RPMI7951 (cell line): ENCODE measurements at regions not wholly inside any gene's neighbourhood (a gene's known extent, or its start where the extent isn't known, plus 50 kb on each side); places are given as distances from the start of the nearest gene placed in this dataset.

Experiments
- DNase-seq: peaks from one replicate; pipeline ENCODE4 v3.0.0-alpha.2; 2012; ENCODE audit warnings: low read depth

DNA sequence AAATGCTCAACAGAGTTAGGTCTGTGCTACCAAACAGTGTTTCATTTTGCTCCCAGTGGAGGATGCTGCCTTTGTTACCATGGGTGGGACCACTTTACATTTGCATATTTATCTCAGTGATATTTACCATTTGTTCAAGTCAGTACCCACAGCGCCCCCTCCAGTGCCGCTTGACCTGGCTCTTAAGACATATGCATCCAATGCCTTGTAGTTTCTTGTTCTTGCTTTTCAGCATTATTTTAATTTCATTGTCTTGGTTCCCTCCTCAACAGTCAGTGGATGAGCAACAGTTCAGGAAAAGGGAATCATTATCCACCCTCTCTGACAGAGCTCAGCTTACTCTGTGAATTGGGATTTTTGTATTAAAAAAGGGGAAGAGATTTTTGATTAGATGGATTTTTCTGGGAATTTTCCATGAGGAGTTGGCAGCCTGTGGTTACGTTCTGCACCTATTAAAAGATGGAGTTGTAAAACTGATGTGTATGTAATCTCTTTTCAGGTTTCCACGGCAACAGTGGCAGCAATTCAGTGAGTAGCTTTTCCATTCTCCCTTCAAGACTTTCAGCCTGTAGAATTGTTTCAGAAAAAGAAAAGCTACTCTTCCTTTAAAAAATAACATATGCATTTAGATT lies 240.5 kb upstream of the DAAM1 start:
- peak; percentile 22 for DNase-seq

DNA sequence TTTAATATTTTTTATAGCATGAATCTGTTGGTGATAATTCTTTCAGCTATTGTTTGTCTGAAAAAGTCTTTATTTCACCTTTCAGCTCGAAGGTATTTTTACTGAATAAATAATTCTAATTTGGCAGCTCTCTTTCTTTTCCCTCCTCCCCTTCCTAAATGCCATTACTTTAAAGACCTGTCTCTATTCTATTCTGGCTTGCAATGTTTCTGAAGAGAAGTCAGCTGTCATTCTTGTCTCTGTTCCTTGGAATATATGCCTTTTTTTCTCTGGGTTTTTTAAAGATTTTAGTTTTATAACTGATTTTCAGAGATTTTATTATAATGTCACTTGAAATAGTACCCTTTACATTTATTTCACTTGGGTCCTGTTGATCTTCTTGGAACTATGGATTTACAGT lies 237.9 kb upstream of the DAAM1 start:
- DNase-seq, result no peak

DNA sequence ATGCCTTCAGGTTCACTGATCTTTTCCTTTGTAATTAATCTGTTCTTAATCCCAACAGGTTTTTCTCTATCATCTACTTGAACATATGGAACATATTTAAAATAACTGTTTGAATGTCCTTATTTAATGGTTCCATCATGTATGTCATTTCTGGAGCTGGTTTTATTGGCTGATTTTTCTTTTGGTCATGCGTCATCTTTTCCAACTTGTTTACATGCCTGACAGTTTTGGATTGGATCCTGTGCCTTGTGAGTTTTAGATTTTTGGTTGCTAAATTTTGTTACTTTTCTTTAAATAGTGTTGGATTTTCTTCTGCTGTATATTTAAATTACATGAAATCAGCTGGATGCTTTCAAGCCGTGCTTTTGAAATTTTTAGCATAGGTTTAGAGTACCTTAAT lies 237.3 kb upstream of the DAAM1 start:
- no peak for DNase-seq

DNA sequence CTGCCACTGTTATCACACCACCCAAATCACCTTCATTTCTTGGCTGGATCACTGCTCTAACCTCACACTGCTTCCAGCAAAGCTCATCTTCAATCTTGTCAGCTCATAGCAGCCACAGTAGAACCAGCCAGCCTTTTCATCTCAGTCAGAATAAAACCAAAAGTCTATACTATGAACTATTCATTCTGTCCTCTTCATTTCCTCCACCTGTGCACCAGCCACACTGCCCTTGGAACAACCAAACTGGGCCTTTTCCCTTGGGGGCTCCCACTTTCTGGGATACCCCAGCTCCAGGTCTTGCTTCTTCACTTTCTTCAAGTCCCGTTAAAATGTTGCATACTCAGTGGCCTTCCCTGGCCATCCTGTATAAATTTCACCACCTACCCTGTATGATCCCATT lies 234.4 kb upstream of the DAAM1 start:
- DNase-seq, result no peak

DNA sequence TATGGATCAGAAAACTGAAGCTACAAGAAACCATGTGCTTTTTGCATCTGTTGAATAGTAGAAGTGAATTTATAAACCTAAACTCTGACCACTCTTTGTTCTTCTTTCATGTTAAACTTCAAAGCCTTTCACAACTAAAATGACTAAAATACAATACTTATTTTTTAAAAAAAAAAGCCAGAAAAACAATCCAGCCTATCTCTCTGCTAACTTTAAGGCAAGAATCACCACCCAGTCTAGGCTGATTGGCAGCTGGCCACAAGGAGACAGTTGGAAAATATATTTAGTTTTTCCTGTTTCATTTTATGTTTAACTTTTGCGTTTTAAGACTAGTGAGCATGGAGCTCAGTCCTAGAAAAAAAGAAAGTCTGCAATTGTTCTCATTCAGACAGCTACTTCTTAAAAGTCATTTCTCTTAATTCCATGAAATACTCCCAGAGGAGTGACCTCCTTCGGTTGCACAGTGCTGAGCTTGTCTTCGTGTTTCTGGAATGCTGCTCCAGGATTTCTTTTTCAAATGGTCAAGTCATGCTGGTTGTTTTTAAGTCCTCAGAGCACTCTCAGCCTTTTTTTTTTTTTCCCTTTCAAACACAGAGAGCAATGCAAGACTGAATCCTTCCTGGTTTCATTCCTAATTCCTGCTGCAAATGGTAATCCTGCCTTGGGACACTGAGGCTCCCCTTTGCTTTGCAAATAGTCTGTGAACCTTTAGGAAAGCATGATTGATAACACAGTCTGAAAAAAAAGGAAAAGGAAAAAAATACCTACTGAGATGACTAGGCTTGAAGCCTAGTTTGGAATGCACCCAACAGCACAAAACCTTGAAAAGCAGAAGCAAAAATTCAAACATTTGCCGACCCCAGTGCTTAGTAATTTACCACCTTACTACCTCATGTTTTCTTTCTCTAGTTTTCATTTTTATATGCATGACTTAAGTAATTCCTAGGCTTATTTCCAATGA lies 233.3 kb upstream of the DAAM1 start:
- peak; percentile 58 for DNase-seq

DNA sequence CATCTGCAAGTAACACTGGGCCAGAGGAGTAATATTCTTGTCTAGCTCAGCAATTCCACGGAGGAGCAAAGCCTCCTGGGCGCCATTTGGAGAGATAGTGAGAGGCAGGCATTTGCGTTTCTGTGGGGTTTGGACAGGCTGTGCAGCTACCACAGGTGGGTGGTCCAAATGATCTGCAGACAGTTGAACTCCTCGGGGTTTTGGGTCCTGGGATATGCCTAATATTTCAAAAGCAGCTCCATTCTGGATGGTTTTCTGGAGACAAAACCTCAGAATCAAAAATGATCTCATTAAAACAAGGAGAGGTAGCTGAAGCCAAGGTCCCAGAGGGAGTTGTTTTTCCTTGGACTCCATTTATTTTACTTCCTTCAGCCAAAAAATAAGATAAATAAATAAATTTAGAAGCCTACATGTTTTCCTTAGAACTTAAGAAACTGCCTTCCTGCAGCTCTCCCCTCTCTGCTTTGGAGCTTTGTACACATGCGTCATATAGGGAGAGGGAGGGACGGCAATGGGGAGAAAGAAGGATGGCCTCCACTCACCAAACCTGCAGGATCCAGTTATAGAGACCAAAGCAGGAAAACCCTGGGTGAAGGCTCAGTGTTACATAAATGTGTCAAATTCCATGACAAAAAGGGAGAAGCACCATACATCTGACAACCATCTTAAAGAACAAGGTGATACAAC lies 227.3 kb upstream of the DAAM1 start:
- DNase-seq, result no peak

DNA sequence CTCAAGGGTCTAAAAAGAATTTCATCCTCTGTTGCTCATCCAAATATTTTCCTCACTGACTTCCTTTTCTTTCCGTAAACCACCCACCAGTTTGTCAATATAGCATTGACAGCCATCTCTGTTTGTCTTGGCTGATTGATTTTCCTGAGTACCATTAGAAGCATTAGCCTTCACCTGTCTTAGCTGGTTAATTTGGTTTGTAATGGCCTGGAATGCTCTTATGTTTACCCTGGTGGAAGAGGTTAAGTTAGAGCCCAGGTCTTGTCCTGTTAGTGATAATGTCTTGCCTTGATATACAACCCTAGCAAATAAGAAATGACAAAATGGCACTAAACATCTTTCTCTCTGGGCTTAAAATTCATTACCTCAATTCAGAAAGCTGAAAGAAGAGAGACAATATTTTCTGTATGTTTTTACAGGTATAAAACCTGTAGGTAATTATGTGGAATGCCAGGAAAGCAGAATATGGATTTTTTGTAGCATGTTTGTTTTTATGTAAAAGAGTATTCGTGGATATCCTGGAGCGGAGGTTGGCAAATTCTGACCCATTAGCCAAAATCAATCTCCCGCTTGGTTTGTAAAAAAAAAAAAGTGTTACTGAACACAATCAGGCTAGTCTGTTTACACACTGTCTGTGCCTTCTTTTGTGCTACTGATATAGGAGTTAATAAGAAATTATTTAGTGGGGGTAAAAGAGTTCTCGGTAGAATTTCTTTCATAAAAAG lies 224.4 kb upstream of the DAAM1 start:
- no peak for DNase-seq

DNA sequence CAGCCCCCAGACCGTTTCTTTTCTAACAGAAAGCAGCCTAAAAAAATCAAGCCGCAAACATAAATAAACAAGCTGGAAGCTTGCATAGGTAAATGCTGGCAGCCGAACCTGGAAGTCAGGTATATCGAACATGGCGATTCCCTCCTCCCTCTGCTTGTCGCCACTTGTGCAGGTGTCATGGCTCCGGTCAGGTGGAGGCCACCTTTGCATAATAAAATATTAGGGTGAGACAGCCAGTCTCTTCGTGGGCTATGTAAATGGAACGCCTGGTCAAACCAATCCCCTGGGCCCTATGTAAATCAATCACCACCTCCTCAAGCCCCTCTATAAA lies 223.9 kb upstream of the DAAM1 start:
- no peak for DNase-seq

DNA sequence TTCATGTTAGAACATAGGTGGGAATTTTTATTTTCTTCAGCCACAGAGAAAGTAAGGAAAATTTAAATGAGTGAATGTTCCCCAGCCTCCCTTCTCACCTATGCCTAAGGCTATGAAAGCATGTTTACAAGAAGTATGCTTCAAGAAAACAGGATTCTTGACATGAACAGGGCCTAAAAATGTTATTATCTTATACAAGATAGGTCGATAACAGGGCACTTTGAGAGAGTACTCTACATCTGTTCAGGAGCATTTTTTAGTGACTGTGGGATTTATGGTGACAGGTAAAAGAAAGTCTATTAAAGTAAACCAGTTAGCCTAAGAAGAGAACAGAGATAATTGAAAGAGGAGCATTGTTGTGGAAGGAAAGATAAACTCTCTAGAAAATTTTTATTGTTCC lies 222.9 kb upstream of the DAAM1 start:
- no peak for DNase-seq

DNA sequence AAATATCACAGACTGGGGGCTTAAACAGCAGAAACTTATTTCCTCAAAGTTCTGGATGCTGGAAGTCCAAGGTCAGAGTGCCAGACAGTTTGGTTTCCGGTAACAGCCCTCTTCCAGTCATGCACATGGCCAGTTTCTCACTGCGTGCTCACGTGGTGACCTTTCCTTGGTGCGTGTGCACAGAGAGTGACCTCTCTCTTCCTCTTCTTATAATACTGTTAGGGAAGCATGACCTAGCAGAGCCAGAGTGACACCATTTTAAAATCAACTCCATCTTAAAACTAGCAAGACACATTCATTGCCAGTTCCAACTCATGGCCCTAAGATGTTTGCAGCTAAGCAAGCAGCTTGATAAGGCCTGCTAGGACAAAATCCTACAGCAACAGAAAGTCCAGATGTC lies 221.5 kb upstream of the DAAM1 start:
- no peak for DNase-seq

DNA sequence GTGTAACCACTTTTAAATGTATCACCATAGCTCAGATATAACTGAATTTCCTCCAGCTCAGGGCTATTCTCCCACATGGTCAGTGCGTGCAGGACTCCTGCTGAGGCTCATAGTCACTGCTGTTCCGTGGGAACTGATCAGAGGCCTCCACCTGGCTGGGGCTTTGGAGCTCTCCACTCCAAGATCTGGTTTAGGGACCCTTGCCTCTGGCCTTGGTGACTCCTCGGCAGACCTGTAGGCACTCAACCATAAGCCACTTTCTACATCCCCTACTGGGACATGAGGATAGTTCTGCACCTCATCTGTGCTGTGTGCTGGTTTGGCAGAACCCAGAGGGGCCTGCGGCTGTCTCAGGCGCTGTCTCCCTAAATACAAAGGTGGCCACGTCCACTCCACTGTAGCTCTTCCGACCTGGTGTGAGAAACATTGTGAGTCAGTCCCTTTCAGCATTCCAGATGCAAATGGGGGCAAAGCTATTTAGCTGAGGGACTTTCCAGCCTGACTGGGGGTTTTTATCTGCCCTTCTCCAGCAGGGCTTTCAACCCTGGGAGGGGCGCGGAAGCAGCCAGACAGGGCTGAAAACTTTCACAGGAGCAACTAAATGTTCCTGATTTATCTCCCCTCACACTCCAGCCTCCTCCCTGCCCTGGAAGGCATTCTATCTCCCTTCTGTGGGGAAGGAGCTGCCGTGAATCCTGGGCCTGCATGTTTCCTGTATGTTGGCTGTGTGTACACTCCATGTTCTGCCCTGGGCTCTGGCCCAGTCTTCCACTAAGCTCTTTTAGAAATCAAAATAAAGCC lies 218.3 kb upstream of the DAAM1 start:
- peak; percentile 86 for DNase-seq

DNA sequence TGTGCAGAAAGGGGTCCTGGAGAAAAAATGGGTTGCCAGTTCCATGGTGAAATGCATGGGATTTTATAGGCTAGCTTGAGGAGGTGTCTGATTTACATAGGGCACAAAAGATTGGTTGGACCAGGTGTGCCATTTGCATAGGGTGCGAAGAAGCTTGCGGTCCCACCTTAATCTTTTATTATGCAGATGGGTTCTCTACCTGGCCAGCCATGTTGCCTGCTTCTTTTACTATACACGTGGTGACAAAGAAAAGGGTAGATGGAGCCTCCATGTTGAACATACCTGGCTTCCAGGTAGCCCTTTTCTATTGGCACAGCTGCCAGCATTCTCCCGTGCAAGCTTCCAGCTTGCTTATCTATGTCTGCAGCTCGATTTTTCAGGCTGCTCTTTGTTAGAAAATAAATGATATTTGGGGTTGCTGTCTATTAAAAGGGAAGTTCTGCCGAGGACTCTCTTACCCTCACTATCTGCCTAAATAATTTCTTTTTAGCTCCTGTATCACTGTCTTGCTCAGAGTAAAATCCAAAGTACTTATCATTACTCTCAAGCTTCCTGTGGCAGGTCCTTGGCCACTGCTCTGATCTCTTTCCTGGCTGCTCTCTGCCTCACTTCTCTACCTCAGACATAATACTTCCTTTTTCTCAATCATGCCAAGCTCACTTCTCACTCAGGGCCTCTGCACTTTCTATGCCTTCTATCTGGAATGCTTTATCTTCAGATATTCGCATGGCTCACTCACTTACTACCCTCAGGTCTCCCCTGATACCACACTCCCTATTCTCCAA lies 216.0 kb upstream of the DAAM1 start:
- DNase-seq, result no peak

DNA sequence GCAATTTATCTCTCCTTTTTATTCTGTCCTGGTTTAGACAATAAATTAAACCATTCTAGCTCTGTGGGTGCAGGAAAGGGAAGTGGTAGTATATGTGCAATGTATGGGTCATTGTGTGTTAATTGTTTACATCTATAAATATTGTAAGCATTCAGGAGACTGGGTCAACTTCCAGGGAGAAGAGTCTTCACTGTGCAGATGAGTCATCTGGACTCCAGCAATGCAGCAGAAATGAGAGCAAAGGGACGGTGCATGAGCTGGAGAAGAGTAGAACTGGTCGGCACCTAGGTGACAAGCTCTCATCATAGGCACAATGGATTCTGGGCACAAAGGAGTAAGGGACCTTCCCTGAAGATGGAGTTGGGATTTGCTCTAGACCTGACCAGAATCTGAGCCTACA lies 211.1 kb upstream of the DAAM1 start:
- DNase-seq, result peak; percentile 43

DNA sequence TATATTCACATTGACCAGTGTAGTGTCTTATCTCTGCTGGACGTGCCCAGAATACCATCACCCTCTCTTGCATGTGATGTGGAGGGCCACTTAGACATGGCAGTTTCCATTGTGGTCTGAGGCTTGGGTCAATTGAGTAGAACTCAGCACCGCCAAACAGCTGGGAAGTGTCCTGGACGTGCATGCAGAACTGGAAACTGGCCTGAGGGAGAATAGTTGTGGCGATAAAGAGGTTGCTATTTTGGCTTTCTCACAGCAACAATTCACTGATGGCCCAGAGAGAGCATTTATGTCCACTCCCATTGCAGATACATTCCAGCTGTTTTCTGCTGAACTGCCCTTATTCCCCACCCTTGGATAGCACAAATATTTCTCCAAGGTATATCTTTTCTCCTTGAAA lies 210.1 kb upstream of the DAAM1 start:
- DNase-seq, result peak; percentile 97

DNA sequence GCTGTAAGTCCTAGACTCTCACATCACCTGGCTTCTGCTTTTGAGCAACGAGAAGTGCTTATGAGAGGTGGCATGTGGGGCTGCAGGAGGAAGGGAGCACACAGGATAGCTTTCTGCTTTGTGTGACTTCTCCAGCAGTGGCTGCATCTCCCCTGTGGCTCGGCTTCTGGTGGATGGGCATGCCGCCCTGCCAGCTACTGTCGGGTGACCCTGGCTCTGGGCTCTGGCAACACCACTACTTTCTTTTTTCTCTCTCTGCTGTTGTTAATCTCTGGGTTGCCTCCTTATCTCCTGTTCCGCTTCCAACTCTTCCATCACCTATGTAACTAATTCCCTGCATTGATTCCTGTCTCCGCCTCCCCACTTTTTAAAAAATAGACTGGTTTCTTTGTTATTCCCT lies 209.1 kb upstream of the DAAM1 start:
- DNase-seq, result no peak

DNA sequence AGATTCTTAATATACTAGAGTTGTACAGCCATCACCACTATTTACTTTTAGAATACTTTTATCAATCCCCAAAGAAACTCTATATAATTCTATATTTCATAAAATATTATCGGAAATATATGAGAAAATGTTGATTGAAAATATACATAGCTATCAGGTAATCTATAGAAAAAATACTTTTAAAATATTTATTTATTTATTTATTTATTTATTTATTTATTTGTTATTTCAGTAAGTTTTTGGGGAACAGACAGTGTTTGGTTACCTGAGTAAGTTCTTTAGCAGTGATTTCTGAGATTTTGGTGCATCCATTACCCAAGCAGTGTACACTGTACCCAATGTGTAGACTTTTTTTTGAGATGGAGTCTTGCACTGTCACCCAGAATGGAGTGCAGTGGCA lies 206.6 kb upstream of the DAAM1 start:
- DNase-seq, result no peak

DNA sequence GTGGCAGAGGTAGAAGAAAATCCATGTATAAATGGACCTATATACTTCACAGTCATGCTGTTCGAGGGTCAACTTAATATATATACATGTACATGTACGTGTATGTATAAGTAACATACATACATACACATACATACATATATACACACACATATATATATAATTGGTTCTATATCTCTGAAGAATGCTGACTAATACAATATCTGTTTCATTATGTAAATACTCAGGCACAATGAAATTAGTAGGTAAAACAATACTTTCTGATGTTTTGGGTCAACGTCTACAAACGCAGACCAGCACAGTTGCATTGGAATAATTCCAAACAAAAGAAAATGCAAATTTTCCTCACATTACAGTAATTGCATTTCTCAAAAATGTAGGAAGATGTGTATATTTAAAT lies 202.7 kb upstream of the DAAM1 start:
- no peak for DNase-seq

DNA sequence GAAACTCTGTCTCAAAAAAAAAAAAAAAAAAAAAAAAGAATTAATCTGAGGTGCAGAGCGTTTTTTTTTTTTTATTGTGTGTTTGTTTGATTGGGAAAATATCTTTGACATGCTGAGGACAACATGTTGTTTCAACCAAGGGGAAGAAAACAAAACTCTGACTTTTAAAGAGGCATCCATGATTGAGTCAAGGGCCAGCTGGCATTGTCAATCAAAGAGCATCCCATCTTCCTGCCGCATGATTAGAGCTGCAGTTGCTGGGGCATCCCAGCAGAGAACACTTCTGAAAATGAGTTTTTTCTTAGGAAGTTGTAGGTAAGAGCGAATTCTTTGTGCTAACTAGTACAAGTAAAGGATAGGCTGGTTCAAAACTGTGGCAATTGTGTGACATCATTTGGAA lies 200.9 kb upstream of the DAAM1 start:
- no peak for DNase-seq

DNA sequence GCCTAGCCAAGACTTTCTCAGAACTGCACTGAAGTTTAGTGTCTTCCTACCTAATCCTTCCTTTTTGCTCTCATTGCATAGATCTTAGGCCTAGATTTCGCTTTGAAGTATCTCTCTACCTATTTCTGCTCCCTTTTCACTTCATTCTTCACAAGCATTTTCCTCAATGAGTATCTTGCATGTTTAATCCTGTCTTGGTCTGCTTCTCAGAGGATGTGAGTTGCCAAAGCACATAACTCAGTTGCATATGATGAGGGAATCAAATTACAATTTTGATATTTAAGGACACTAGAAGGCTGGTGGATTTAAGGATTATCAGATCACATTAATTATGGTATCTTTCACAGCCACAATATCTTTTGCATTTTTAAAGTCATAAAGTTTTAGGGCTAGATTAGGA lies 195.5 kb upstream of the DAAM1 start:
- no peak for DNase-seq

DNA sequence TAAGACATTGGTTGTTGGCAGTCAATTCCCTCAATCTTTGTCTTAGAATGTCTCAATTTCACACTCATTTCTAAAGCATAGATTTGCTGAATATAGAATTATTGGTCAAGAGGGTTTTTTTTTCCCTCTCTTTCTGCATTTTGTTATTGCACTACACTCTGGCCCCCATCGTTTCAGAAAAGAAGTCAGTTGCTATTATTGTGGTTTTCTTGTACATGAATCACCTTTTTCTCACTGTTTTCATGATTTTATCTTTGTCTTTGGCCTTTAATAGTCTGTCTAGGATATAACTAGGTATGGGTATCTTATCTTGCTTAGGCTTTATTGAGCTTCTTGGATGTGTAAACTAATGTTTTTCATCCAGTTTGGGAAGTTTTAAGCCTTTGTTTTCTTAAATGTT lies 194.3 kb upstream of the DAAM1 start:
- DNase-seq, result peak; percentile 39

DNA sequence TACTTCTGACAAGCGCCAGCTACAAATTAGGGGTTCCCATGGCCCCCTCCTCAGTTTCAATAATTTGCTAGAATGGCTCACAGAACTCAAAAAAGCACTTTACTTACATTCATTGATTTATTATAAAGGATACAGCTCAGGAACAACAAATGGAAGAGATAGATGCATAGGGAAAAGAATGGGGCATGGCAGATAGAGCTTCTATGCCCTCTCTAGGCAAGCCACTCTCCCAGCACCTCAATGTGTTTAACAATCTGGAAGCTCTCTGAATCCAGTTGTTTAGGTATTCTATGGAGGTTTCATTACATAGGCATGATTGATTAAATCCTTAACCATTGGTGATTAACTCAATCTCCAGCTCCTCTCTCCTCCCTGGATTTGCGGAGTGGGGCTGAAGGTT lies 184.5 kb upstream of the DAAM1 start:
- peak; percentile 35 for DNase-seq
